Activated CD4-positive, alpha-beta T cell treated with anti-CD3 and anti-CD28 coated beads, Interleukin-2, amount 50 U/mL, for 48 hours (primary cell): ENCODE measurements at regions not wholly inside any gene's neighbourhood (a gene's known extent, or its start where the extent isn't known, plus 50 kb on each side); places are given as distances from the start of the nearest gene placed in this dataset.

Source experiments
- DNase-seq, 2 experiments: peaks; one replicate each; pipeline ENCODE4 v3.0.0-alpha.2; 2020

DNA sequence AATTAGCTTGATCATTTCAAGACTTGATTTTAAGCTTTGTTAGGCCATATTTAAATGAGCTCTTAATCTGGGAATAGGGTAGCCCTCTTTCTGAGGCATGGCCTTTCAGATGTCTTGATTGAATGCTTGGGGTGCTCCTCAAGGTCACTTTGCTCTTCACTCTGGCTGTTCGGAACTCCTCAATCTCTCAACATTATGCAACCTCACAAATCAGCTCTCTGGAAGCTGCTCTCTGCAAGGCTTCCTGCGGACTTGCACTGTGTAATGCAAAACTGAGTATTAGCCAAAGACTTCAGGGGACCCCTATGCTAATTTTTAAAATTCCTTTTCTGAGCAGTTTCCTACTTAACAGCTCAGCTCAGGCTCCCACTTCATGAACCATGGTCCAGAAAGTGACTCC, 398.3 kb downstream of the PRDM5 start:
- no peak for DNase-seq

GRCh38 chr4:120520761-120521160, 401.8 kb downstream of the PRDM5 start:
- DNase-seq = no peak

DNA sequence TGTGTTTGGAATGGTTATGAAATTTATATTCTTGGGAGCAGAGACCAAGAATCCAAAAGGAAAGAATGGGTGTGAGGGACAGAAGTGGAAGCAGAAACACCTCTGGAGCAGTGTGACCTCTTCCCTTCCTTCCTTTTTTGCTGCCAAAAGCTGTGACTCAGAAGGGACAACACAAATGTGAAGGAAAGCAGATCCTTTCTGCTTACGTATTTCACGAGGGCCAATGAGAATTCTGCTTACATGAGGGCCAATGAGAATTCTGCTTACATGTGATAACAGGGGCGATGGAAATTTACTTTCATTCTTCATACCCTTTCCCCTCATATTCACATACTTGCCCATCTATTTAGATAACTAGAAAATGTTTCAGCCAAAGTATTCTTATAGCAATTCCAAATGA, 404.6 kb downstream of the PRDM5 start:
- no peak for DNase-seq

GRCh38 chr4:120509719-120510118, 412.8 kb downstream of the PRDM5 start:
- DNase-seq = no peak

GRCh38 chr4:120509222-120509621, 413.3 kb downstream of the PRDM5 start:
- DNase-seq = no peak

- DNase-seq = no peak
Measured at GRCh38 chr4:120508036-120508435, 414.5 kb downstream of the PRDM5 start.

GRCh38 chr4:120506536-120506935, 416.0 kb downstream of the PRDM5 start:
- DNase-seq = no peak

GRCh38 chr4:120498678-120499077, 423.8 kb downstream of the PRDM5 start:
- no peak for DNase-seq

- DNase-seq = no peak
Measured at GRCh38 chr4:120491481-120491880, 424.8 kb upstream of the MAD2L1 start.

DNA sequence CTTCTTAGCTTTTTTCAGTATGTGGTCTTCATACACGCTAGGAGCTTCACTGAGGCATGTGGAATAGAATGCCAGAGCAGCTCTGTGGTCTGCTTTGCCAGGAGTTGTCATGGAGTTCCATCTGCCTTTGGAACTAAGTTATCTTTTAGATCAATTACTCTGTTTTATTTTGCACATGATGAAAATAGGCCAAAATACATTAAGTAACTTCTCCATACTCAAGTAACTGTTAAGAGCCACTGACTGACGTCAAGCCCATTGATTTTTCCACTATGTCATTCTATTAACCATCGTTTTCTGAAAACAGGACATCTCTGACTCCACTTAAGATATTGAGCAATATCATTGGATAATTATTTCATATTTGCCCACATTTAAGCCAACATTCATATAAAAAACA, 415.1 kb upstream of the MAD2L1 start:
- DNase-seq = no peak

DNA sequence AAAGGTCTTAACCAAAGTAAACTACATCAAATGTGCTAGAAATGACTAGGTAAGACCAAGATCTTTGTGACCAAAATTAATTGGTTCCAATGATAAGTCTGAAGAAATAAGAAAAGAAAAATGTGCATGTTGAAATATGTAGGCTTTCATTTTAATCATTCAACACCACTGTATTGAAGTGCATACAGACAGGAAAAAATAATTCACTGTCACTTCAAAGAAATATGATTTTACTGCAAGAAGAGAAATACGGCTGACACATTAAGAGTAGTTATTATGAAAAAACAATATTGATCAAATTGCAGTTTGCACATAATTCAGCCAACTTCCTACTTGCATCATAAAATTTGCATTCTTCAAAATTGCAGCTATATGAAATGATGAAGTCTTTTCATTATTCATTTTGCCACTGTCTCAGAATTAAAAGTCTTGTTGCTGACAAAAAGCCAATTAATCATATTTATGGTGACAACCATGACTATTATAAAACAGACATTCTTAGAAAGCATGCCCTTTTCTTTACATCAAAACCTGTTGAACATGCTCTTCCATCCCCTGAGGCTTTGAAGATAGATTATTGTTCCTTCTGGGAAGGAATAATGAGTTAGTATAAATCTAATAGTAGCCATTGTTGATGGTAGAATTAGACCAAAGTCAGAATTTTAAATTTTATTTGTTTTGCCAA, 405.9 kb upstream of the MAD2L1 start:
- DNase-seq = no peak

DNA sequence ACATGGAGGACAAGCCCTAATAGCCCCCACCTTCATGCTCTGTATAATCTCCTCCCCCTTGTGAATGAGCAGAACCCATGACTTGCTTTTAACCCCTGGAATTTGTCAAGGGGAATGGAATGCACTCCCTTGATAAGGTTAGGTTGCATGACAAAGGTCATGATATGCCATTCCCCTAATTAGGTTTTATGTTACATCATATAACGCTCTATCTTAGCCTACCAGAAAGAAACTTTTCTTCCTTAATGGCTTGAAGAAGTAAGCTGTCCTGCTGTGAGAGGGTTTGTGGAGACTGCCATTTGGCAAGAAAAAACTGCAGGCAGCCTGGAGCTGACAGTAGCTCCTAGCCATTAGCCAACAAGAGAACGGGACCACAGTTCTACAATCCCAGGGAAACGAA, 399.8 kb upstream of the MAD2L1 start:
- no peak for DNase-seq

GRCh38 chr4:120454788-120455187, 388.1 kb upstream of the MAD2L1 start:
- no peak for DNase-seq

DNA sequence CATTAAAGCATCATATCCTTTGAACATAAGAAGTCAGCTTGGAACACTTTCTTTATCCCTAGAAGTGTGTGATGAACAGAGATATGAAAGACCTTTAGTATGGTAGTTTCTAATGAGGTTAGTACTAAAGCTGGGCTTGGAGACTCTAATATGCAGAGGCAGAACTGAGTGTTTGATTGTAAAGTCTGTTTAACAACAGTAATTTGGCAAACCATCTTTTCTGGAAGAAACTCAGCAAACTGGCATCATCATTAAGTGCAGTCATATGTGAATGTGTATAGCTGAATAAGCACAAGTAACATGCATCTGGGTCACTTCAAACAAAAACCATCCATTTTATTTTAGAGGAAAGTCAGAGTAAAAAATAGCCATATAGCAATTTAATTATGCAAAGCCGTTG, 385.9 kb upstream of the MAD2L1 start:
- no peak for DNase-seq

DNA sequence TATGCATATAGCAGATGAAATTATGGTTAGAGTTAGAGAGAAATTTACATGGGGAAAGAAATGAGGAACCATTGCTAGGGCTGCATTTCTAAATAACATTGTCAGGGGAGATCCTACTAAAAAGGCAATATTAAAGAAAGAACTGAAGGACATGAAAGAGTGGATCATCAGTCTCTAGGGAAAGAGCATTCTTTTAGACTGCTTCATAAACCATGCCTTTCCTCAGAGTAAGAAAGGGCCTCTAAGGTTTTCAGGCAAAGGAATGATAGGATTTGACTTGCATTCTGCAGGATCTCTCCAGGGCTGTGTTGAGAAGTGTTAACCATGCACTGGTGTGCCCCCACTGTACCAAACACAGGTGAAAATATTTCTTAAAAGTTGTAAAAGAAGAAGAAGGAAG, 385.4 kb upstream of the MAD2L1 start:
- DNase-seq = no peak

DNA sequence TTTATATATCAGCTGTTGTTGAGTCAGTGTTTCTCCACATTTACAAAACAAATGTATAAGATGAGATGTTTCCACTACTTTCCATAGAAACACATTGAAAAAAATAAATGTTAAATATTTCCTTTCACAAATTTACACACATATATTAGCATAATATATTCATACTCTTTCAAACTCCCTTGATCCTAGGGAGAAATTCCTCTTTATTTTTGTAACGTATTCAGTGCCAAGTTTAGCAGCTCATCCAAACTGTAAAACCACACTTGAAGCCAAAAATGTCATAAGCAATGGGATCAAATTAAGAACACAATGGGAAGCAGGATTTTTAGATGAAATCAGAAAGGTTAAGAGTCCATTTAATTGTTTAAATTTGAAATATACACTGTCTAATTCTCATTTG, 381.1 kb upstream of the MAD2L1 start:
- no peak for DNase-seq

- DNase-seq = no peak
Measured at GRCh38 chr4:120446051-120446567, 379.5 kb upstream of the MAD2L1 start.

DNA sequence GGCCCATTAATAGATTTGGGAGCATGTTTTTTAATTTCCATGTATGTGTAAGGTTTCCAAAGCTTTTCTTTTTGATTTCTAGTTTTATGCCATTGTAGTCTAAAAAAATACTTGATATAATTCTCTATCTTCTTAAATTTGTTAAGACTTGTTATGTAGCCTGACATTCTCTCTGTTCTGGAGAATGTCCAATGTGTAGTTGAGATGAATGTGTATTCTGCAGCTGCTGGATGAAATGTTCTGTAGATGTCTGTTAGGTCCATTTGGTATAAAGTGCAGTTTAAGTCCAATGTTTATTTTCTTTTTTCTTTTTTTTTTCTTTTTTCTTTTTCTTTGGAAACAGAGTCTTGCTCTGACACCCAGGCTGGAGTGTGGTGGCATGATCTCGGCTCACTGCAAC, 378.5 kb upstream of the MAD2L1 start:
- DNase-seq = no peak

- no peak for DNase-seq
Measured at GRCh38 chr4:120443116-120443515, 376.5 kb upstream of the MAD2L1 start.

DNA sequence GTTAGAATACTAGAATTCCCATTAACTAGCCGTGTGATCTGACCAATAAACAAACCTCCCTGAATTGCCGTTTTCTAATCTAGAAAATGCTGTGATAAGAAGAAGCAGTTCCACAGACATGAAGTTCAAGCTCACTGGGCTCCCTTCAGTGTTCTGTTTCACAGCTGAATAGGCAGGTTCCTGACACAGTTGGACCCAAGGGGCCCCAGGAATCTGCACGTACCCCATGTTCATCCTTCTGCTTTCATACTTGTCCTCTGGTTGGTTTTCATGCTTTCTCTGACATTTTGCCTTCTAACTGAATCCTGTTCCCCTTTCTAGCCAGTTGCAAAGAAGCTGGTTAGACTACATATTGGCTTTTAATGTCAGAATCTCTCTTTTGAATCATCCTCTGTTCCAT, 374.1 kb upstream of the MAD2L1 start:
- DNase-seq = no peak

DNA sequence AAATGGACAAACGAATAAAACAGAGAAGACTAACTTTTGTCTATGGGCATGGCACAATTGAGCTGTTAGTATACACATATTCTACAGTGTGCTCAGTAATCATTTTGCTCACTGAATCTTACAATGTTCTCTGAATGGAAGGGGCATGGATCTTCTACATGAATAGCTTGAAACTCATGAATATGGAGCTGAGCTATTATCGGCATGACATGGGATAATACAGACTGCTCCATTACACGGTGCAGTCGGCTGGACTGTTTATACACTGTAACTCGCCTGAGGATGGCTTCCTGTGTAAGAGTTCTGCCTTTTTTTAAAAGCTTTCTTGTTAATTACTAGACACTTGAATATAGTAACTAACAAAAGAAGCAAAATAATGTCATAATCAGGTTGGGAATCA, 368.5 kb upstream of the MAD2L1 start:
- DNase-seq = no peak

DNA sequence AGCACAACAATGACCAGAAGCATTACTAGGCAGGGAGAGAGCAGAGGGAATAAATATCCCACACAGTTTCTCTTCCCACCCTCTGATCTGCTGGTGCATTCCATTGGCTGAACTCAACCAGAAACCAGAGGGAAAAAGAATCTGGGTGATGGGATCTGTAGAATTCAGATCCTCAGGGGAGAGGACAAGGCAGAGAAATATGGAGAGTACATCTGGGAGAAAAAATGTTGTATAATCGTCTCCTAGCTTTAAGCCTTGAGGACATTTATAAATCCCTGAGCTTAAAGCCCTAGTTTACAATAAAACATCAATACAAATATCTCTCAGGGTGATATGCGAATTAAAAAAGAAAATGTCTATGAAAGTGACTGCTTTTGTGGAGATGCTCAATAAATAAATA, 368.1 kb upstream of the MAD2L1 start:
- no peak for DNase-seq

DNA sequence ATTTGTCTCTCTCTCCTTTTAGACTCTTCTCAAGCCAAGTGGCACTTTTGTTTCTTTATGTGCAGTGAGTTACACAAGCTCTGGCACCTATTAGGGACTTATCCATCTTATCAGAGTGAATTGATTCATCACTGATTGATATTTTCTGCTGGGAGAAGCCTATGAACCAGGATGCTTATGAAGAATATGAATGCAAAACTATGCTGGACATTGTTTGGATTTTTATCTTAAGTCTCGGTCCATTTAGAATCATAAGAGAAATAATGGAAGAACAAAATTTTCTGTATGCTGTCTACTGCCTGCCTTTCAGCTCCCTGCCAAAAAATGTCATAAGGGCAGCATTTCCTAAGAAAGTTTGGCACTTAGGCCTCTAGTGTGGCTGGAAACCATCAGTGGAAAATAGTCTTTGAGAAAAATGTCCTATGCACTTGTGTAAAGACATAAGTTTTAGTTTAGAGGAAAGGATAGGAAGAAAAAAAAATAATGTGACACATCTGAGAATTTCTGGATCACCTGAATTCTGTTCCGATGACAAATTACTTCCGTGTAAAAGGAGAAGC, 365.7 kb upstream of the MAD2L1 start:
- DNase-seq = no peak

GRCh38 chr4:120431180-120431579, 364.5 kb upstream of the MAD2L1 start:
- DNase-seq = no peak

- DNase-seq = no peak
Measured at GRCh38 chr4:120418146-120418545, 351.5 kb upstream of the MAD2L1 start.
